Smooth muscle cell (in vitro differentiated cells): ENCODE measurements at regions not wholly inside any gene's neighbourhood (a gene's known extent, or its start where the extent isn't known, plus 50 kb on each side); places are given as distances from the start of the nearest gene placed in this dataset.

Experiments used
- DNase-seq: peaks from one replicate; lab custom pipeline; 2025; ENCODE audit not compliant: unreplicated experiment; lab: John Stamatoyannopoulos, UW
- H2AFZ ChIP-seq: fragments of 200-600 bp; sonication (generic); 2 replicates; pipeline ENCODE4 v1.6.0; 2016; ENCODE audit warnings: antibody characterized with exemption, low read depth, mild to moderate bottlenecking
- H3F3A ChIP-seq: fragments of 200-600 bp; sonication (generic); 2 replicates; pipeline ENCODE4 v1.6.0; 2017; ENCODE audit warnings: antibody characterized with exemption, low read depth
- H3K27ac ChIP-seq: fragments of 200-600 bp; sonication (generic); 2 replicates; pipeline ENCODE4 v1.5.1; 2016; ENCODE audit warnings: low read depth, mild to moderate bottlenecking
- H3K27me3 ChIP-seq: fragments of 200-600 bp; sonication (generic); 2 replicates; pipeline ENCODE4 v1.6.1; 2016; ENCODE audit warnings: low read depth, mild to moderate bottlenecking
- H3K36me3 ChIP-seq: fragments of 200-600 bp; sonication (generic); 2 replicates; pipeline ENCODE4 v1.5.1; 2016; ENCODE audit warnings: low read depth
- H3K4me1 ChIP-seq: fragments of 200-600 bp; sonication (generic); 2 replicates; pipeline ENCODE4 v1.5.1; 2016; ENCODE audit warnings: low read depth
- H3K4me2 ChIP-seq: fragments of 200-600 bp; sonication (generic); 2 replicates; pipeline ENCODE4 v1.6.0; 2016; ENCODE audit warnings: mild to moderate bottlenecking
- H3K4me3 ChIP-seq: fragments of 200-600 bp; sonication (generic); 2 replicates; pipeline ENCODE4 v1.5.1; 2016; ENCODE audit warnings: mild to moderate bottlenecking
- H3K79me2 ChIP-seq: fragments of 200-600 bp; sonication (generic); 2 replicates; pipeline ENCODE4 v1.6.0; 2016; ENCODE audit warnings: low read depth, mild to moderate bottlenecking
- H3K9ac ChIP-seq: fragments of 200-600 bp; sonication (generic); 2 replicates; pipeline ENCODE4 v1.6.0; 2016; ENCODE audit warnings: low read depth
- H3K9me3 ChIP-seq: fragments of 200-600 bp; sonication (generic); replicated peaks from 2 replicates; pipeline ENCODE4 v1.5.1; 2016; ENCODE audit warnings: low read depth
- H4K20me1 ChIP-seq: fragments of 200-600 bp; sonication (generic); 2 replicates; pipeline ENCODE4 v1.6.0; 2016; ENCODE audit warnings: low read depth
- WGBS: methylation state at CpG from one replicate; pipeline ENCODE4 v1.1.7; 2016; ENCODE audit warnings: low lambda C conversion rate; 5-methylcytosine and 5-hydroxymethylcytosine counted together
- TF ChIP-seq, protein P1 (sequence below): fragments of 200-600 bp; sonication (generic); IDR thresholded peaks from 2 replicates; pipeline ENCODE4 v1.5.1; 2017; ENCODE audit warnings: borderline replicate concordance, mild to moderate bottlenecking, antibody characterized with exemption; ENCODE audit not compliant: insufficient read depth, poor library complexity, severe bottlenecking

- Histone ChIP-seq H3K9ac (no peak overlapping the region), H3K36me3 (no peaks in the 10 kb centered on the region), H3K27ac (no peak overlapping the region), H3K9me3 (no peaks in the 10 kb centered on the region), H3K4me2 (no peak overlapping the region), H3K4me3 (no peak overlapping the region), H3K4me1 (no peaks in the 10 kb centered on the region), H3K79me2 (no peaks in the 10 kb centered on the region), H2AFZ (no peak overlapping the region), H3F3A (no peaks in the 10 kb centered on the region), H4K20me1 (no peaks in the 10 kb centered on the region), H3K27me3 (no peaks in the 10 kb centered on the region)
- TF ChIP-seq, protein P1, sequence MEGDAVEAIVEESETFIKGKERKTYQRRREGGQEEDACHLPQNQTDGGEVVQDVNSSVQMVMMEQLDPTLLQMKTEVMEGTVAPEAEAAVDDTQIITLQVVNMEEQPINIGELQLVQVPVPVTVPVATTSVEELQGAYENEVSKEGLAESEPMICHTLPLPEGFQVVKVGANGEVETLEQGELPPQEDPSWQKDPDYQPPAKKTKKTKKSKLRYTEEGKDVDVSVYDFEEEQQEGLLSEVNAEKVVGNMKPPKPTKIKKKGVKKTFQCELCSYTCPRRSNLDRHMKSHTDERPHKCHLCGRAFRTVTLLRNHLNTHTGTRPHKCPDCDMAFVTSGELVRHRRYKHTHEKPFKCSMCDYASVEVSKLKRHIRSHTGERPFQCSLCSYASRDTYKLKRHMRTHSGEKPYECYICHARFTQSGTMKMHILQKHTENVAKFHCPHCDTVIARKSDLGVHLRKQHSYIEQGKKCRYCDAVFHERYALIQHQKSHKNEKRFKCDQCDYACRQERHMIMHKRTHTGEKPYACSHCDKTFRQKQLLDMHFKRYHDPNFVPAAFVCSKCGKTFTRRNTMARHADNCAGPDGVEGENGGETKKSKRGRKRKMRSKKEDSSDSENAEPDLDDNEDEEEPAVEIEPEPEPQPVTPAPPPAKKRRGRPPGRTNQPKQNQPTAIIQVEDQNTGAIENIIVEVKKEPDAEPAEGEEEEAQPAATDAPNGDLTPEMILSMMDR = no peak
- DNase-seq = no peak
- WGBS = 82% methylated on average over 4 of the region's 4 CpGs
Measured at GRCh38 chr4:159447296-159447695, 344.4 kb downstream of the RAPGEF2 start.

DNA sequence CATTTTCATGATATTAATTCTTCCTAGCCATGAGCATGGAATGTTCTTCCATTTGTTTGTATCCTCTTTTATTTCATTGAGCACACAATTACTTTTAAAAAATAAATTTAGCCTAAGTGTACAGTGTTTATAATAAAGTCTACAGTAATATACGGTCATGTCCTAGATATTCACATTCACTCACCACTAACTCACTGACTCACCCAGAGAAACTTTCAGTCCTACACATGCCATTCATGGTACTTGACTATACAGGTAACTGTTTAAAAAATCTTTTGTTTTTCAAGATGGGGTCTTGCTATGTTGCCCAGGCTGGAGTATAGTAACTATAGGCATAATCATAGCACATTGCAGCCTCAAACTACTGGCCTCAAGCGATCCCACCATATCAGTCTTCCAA lies 348.1 kb downstream of the RAPGEF2 start:
- H3K4me1 ChIP-seq = no peaks in the 10 kb centered on the region
- H3K4me2 ChIP-seq = no peak overlapping the region
- H3K27me3 ChIP-seq = no peaks in the 10 kb centered on the region
- H3K27ac ChIP-seq = no peak overlapping the region
- no peaks in the 10 kb centered on the region for H3K36me3 ChIP-seq
- no peaks in the 10 kb centered on the region for H3K9me3 ChIP-seq
- H2AFZ ChIP-seq = no peak overlapping the region
- TF ChIP-seq, protein P1 = no peak
- 84% methylated on average over 2 of the region's 2 CpGs for WGBS
- DNase-seq = no peak
- H3K4me3 ChIP-seq = no peak overlapping the region
- H3K79me2 ChIP-seq = no peaks in the 10 kb centered on the region
- no peaks in the 10 kb centered on the region for H4K20me1 ChIP-seq
- no peaks in the 10 kb centered on the region for H3F3A ChIP-seq
- H3K9ac ChIP-seq = no peak overlapping the region

- H3K36me3 ChIP-seq = no peaks in the 10 kb centered on the region
- no peaks in the 10 kb centered on the region for H3K9me3 ChIP-seq
- no peak overlapping the region for H3K27ac ChIP-seq
- no peaks in the 10 kb centered on the region for H4K20me1 ChIP-seq
- no peak overlapping the region for H3K9ac ChIP-seq
- TF ChIP-seq, protein P1 = peak; percentile 66
- DNase-seq = no peak
- no peaks in the 10 kb centered on the region for H3K27me3 ChIP-seq
- H3K4me3 ChIP-seq = peak overlapping the region; percentile 19
- no peaks in the 10 kb centered on the region for H3K4me1 ChIP-seq
- no peaks in the 10 kb centered on the region for H3K79me2 ChIP-seq
- H3K4me2 ChIP-seq = peak overlapping the region; percentile 80
- H2AFZ ChIP-seq = peak overlapping the region; percentile 95
- WGBS = 39% methylated on average over 3 of the region's 3 CpGs
- no peaks in the 10 kb centered on the region for H3F3A ChIP-seq
Measured at GRCh38 chr4:159455675-159456237, 352.9 kb downstream of the RAPGEF2 start.

GRCh38 chr4:159460371-159460770 lies 357.5 kb downstream of the RAPGEF2 start:
- DNase-seq = no peak
- H3K4me2 ChIP-seq = no peak overlapping the region
- TF ChIP-seq, protein P1 = no peak

More at GRCh38 chr4:159460371-159460770, 357.5 kb downstream of the RAPGEF2 start:
- H3K9ac ChIP-seq = no peak overlapping the region
- no peak overlapping the region for H3K27ac ChIP-seq
- no peaks in the 10 kb centered on the region for H3K9me3 ChIP-seq
- 83% methylated on average over 1 of the region's 1 CpG for WGBS
- H3F3A ChIP-seq = no peaks in the 10 kb centered on the region
- no peak overlapping the region for H2AFZ ChIP-seq
- H3K4me3 ChIP-seq = no peak overlapping the region
- no peaks in the 10 kb centered on the region for H4K20me1 ChIP-seq
- H3K36me3 ChIP-seq = no peaks in the 10 kb centered on the region
- no peaks in the 10 kb centered on the region for H3K4me1 ChIP-seq
- H3K79me2 ChIP-seq = no peaks in the 10 kb centered on the region
- H3K27me3 ChIP-seq = no peaks in the 10 kb centered on the region
